NCI-H1930 (cell line): ENCODE measurements at regions not wholly inside any gene's neighbourhood (a gene's known extent, or its start where the extent isn't known, plus 50 kb on each side); places are given as distances from the start of the nearest gene placed in this dataset.

ENCODE experiments used
- DNase-seq, 2 experiments: peaks; one replicate each; lab custom pipeline; 2025; lab: John Stamatoyannopoulos, UW

- no peak for DNase-seq
These were observed 145.7 kb upstream of the GLI2 start for GRCh38 chr2:120589771-120590608.

- DNase-seq: no peak
These were observed 144.8 kb upstream of the GLI2 start for GRCh38 chr2:120590841-120591240.

- no peak for DNase-seq
These were observed 144.1 kb upstream of the GLI2 start for GRCh38 chr2:120591572-120591971.

- DNase-seq: no peak
These were observed 143.6 kb upstream of the GLI2 start for GRCh38 chr2:120592084-120592483.

GRCh38 chr2:120593921-120594686, 141.6 kb upstream of the GLI2 start:
- no peak for DNase-seq

GRCh38 chr2:120594856-120595685, 140.6 kb upstream of the GLI2 start:
- DNase-seq: no peak

GRCh38 chr2:120595739-120596138, 139.9 kb upstream of the GLI2 start:
- DNase-seq: no peak

GRCh38 chr2:120596191-120596811, 139.4 kb upstream of the GLI2 start:
- DNase-seq: no peak

- no peak for DNase-seq
These were observed 138.6 kb upstream of the GLI2 start for GRCh38 chr2:120596990-120597594.

- no peak for DNase-seq
These were observed 138.0 kb upstream of the GLI2 start for GRCh38 chr2:120597595-120598193.

- DNase-seq: no peak
These were observed 137.3 kb upstream of the GLI2 start for GRCh38 chr2:120598416-120598815.

GRCh38 chr2:120599072-120599471, 136.6 kb upstream of the GLI2 start:
- DNase-seq: no peak

- no peak for DNase-seq
These were observed 136.0 kb upstream of the GLI2 start for GRCh38 chr2:120599656-120600055.

- no peak for DNase-seq
These were observed 135.3 kb upstream of the GLI2 start for GRCh38 chr2:120600335-120600734.

GRCh38 chr2:120600786-120601185, 134.9 kb upstream of the GLI2 start:
- no peak for DNase-seq

- DNase-seq: no peak
These were observed 134.1 kb upstream of the GLI2 start for GRCh38 chr2:120601566-120601965.

GRCh38 chr2:120602251-120602650, 133.4 kb upstream of the GLI2 start:
- no peak for DNase-seq

GRCh38 chr2:120604767-120605166, 130.9 kb upstream of the GLI2 start:
- no peak for DNase-seq

- no peak for DNase-seq
These were observed 130.3 kb upstream of the GLI2 start for GRCh38 chr2:120605231-120605935.

GRCh38 chr2:120606280-120606679, 129.4 kb upstream of the GLI2 start:
- no peak for DNase-seq
